ENCODE measurements at regions not wholly inside any gene's neighbourhood (a gene's known extent, or its start where the extent isn't known, plus 50 kb on each side); places are given as distances from the start of the nearest gene placed in this dataset.

GRCh38 chr13:73519396-73520116 lies 460.8 kb downstream of the KLF5 start:
- TF ChIP-seq CTCF (IDR thresholded peaks at IDR 0.05) (no peak), POLR2A (IDR thresholded peaks at IDR 0.05) (no peak)
